Suprapubic skin (tissue), 4 donors: ENCODE measurements at regions not wholly inside any gene's neighbourhood (a gene's known extent, or its start where the extent isn't known, plus 50 kb on each side); places are given as distances from the start of the nearest gene placed in this dataset.

Experiments used
- POLR2A ChIP-seq, 2 donors: fragments of 450-650 bp; IDR thresholded peaks; one replicate each; pipeline ENCODE4 v1.6.1; 2017; ENCODE audit warnings: antibody characterized with exemption in 2 of 2, mild to moderate bottlenecking in 2 of 2, moderate library complexity in 2 of 2
- POLR2AphosphoS5 ChIP-seq, 3 donors: sonication (generic); formaldehyde crosslinking; IDR thresholded peaks; one replicate each; pipeline ENCODE4 v1.6.1; 2017; ENCODE audit warnings: antibody characterized with exemption in 3 of 3

GRCh38 chr9:70470050-70471015 lies 55.9 kb upstream of the KLF9 start:
- TF ChIP-seq POLR2AphosphoS5 (IDR thresholded peaks at IDR 0.05) (peak in 2 of 3 donors; percentile 16 to 18), POLR2A (IDR thresholded peaks at IDR 0.05) (no peak)
